ENCODE measurements at regions not wholly inside any gene's neighbourhood (a gene's known extent, or its start where the extent isn't known, plus 50 kb on each side); places are given as distances from the start of the nearest gene placed in this dataset.

GRCh38 chr3:72476139-72476483 is 372.1 kb downstream of the SHQ1 start:
- H3K79me2 ChIP-seq (replicated peaks; ENCODE audit: insufficient read depth): no peaks in the 10 kb centered on the region
- no peak overlapping the region for H3K4me2 ChIP-seq
- no peaks in the 10 kb centered on the region for H3F3A ChIP-seq (replicated peaks; ENCODE audit: low read depth)
- H4K20me1 ChIP-seq (replicated peaks; ENCODE audit: insufficient read depth): no peaks in the 10 kb centered on the region
- TF ChIP-seq JUNB (IDR thresholded peaks at IDR 0.05; ENCODE audit: unreplicated experiment) (no peak), POLR2AphosphoS5 (IDR thresholded peaks at IDR 0.05; ENCODE audit: low read depth) (no peak), EZH2phosphoT487 (IDR thresholded peaks at IDR 0.05; ENCODE audit: unreplicated experiment) (no peak), ZNF331 (CRISPR knock-in tag; IDR thresholded peaks at IDR 0.05; ENCODE audit: low read depth) (no peak), STAT1 (IDR thresholded peaks at IDR 0.05; ENCODE audit: unreplicated experiment) (no peak), REST (IDR thresholded peaks at IDR 0.05; ENCODE audit: unreplicated experiment) (no peak), NANOG (IDR thresholded peaks at IDR 0.05; ENCODE audit: borderline replicate concordance) (no peak), ZNF114 (CRISPR knock-in tag; IDR thresholded peaks at IDR 0.05) (no peak), ZNF462 (CRISPR knock-in tag; IDR thresholded peaks at IDR 0.05) (no peak), EZH2 (IDR thresholded peaks at IDR 0.05; ENCODE audit: low read depth, unreplicated experiment) (no peak), ETS1 (IDR thresholded peaks at IDR 0.05) (no peak), CREB1 (CRISPR knock-in tag; IDR thresholded peaks at IDR 0.05; ENCODE audit: low read depth) (no peak), CTCF (conservative IDR thresholded peaks at IDR 0.05; ENCODE audit: low read depth in 2 of 2) (no peak)
- H3K4me3 ChIP-seq: no peak overlapping the region
- no peak for DNase-seq (ENCODE audit: low spot score)
- Mint-ChIP-seq H3K4me1 (peaks cover 9% of the 10 kb centered on the region), H3K27me3 (ENCODE audit: insufficient read depth, low read depth, poor library complexity) (no peaks in the 10 kb centered on the region), H3K9me3 (no peaks in the 10 kb centered on the region), H3K36me3 (ENCODE audit: low read depth) (no peaks in the 10 kb centered on the region), H3K27ac (no peak overlapping the region), H3K4me3 (no peak overlapping the region)
- peaks cover 9% of the 10 kb centered on the region; the same call in 1 of the 2 replicates for H3K9me2 ChIP-seq (ENCODE audit: insufficient read depth)
- peaks cover 5% of the 10 kb centered on the region; the same call in 1 of the 2 replicates for H3K4me1 ChIP-seq (ENCODE audit: insufficient read depth)
- no peaks in the 10 kb centered on the region for H3K27me3 ChIP-seq (ENCODE audit: insufficient read depth)
- H2AFZ ChIP-seq: no peak overlapping the region
- no peak overlapping the region for H3K27ac ChIP-seq (ENCODE audit: low read depth)
- H3K36me3 ChIP-seq (ENCODE audit: insufficient read depth): no peaks in the 10 kb centered on the region
- no peak for ATAC-seq
